IMR-90 (cell line): ENCODE measurements at regions not wholly inside any gene's neighbourhood (a gene's known extent, or its start where the extent isn't known, plus 50 kb on each side); places are given as distances from the start of the nearest gene placed in this dataset.

ENCODE experiments used
- ATAC-seq: fragments of 200-7000 bp; cut with Tn5 transposase; 2 replicates; pipeline ENCODE4 v1.9.1; 2020; ENCODE audit warnings: low read depth, mild to moderate bottlenecking, moderate library complexity
- BruUV-seq: library from RNA; stranded (reverse); fragments of 400-500 nt; replicated peaks from 2 replicates; lab custom pipeline; 2021; lab: Mats Ljungman, UMichigan
- CTCF ChIA-PET: fragments of 300-600 bp; formaldehyde crosslinking; extraction: SDS; loops from one replicate; lab custom pipeline; 2021; ENCODE audit warnings: antibody characterized with exemption; lab: Yijun Ruan, JAX
- POLR2A ChIA-PET: fragments of 300-600 bp; sonication (Branson Sonifier 250); formaldehyde crosslinking; loops from one replicate; lab custom pipeline; 2022; ENCODE audit warnings: antibody characterized with exemption; ENCODE audit not compliant: unreplicated experiment; lab: Charles Lee
- DNase-seq: peaks from one replicate; pipeline ENCODE4 v3.0.0; 2013
- H2AFZ ChIP-seq: replicated peaks from 2 replicates; pipeline ENCODE3; 2013; ENCODE audit warnings: low read length, mild to moderate bottlenecking; ENCODE audit not compliant: poor library complexity
- H2AK5ac ChIP-seq: 2 replicates; pipeline ENCODE4 v1.6.1; 2013; ENCODE audit warnings: low read depth, low read length, inconsistent platforms
- H2AK9ac ChIP-seq: replicated peaks from 2 replicates; pipeline ENCODE3; 2013; ENCODE audit warnings: mild to moderate bottlenecking, low read depth, low read length, moderate library complexity; ENCODE audit not compliant: poor library complexity
- H2BK120ac ChIP-seq: 2 replicates; pipeline ENCODE4 v1.6.1; 2013; ENCODE audit warnings: low read depth, low read length, inconsistent platforms
- H2BK15ac ChIP-seq: 3 replicates; pipeline ENCODE4 v1.6.1; 2013; ENCODE audit warnings: low read depth, low read length, inconsistent platforms
- H2BK20ac ChIP-seq: 2 replicates; pipeline ENCODE4 v1.6.1; 2013; ENCODE audit warnings: low read depth, mild to moderate bottlenecking, inconsistent platforms, low read length, moderate library complexity
- H2BK5ac ChIP-seq: 2 replicates; pipeline ENCODE4 v1.6.1; 2013; ENCODE audit warnings: mild to moderate bottlenecking, low read depth, low read length, inconsistent platforms; ENCODE audit not compliant: poor library complexity, severe bottlenecking
- H3K14ac ChIP-seq: replicated peaks from 2 replicates; pipeline ENCODE4 v1.6.1; 2013; ENCODE audit warnings: low read depth, low read length, inconsistent platforms
- H3K18ac ChIP-seq: 2 replicates; pipeline ENCODE4 v1.6.1; 2013; ENCODE audit warnings: low read depth, low read length, control low read depth
- H3K23ac ChIP-seq: 2 replicates; pipeline ENCODE4 v1.6.1; 2013; ENCODE audit warnings: low read depth, low read length, inconsistent platforms
- H3K27ac ChIP-seq: 2 replicates; pipeline ENCODE4 v1.5.1; 2013; ENCODE audit warnings: mild to moderate bottlenecking, control low read depth, low read length; ENCODE audit not compliant: insufficient read depth
- H3K27me3 ChIP-seq: 2 replicates; pipeline ENCODE4 v1.6.1; 2013; ENCODE audit warnings: low read length; ENCODE audit not compliant: control insufficient read depth, insufficient read depth
- H3K36me3 ChIP-seq: 2 replicates; pipeline ENCODE4 v1.6.1; 2013; ENCODE audit warnings: low read length, mixed read lengths; ENCODE audit not compliant: control insufficient read depth, insufficient read depth
- H3K4ac ChIP-seq: 2 replicates; pipeline ENCODE4 v1.6.1; 2013; ENCODE audit warnings: low read depth, low read length, inconsistent platforms
- H3K4me1 ChIP-seq: 2 replicates; pipeline ENCODE4 v1.6.1; 2013; ENCODE audit warnings: low read length, mixed read lengths; ENCODE audit not compliant: control insufficient read depth, insufficient read depth
- H3K4me2 ChIP-seq: 2 replicates; pipeline ENCODE4 v1.6.1; 2013; ENCODE audit warnings: low read depth, mild to moderate bottlenecking, control low read depth, low read length, moderate library complexity
- H3K4me3 ChIP-seq: 2 replicates; pipeline ENCODE4 v1.5.1; 2013; ENCODE audit warnings: low read depth, mild to moderate bottlenecking, control low read depth, low read length, moderate library complexity; ENCODE audit not compliant: insufficient read depth
- H3K56ac ChIP-seq: 2 replicates; pipeline ENCODE4 v1.6.1; 2013; ENCODE audit warnings: low read length, inconsistent platforms; ENCODE audit not compliant: insufficient read depth; ENCODE audit errors: extremely low read depth
- H3K79me1 ChIP-seq, 2 experiments: 2 replicates each; pipeline ENCODE4 v1.6.1; 2013; ENCODE audit warnings: low read length in 2 of 2, inconsistent platforms in 1 of 2, low read depth in 1 of 2
- H3K9ac ChIP-seq: 2 replicates; pipeline ENCODE4 v1.6.1; 2013; ENCODE audit warnings: low read depth, low read length, control low read depth
- H3K9me1 ChIP-seq: 2 replicates; pipeline ENCODE4 v1.6.1; 2013; ENCODE audit warnings: low read length, inconsistent platforms; ENCODE audit not compliant: insufficient read depth
- H3K9me3 ChIP-seq: 2 replicates; pipeline ENCODE4 v1.6.1; 2013; ENCODE audit warnings: low read length; ENCODE audit not compliant: control insufficient read depth, insufficient read depth
- H4K20me1 ChIP-seq: 2 replicates; pipeline ENCODE4 v1.6.1; 2013; ENCODE audit warnings: low read length, inconsistent platforms; ENCODE audit not compliant: insufficient read depth
- H4K5ac ChIP-seq: 2 replicates; pipeline ENCODE4 v1.6.1; 2013; ENCODE audit warnings: mild to moderate bottlenecking, low read depth, low read length, control low read depth
- H4K8ac ChIP-seq, 2 experiments: 2 replicates each; pipeline ENCODE4 v1.6.1; 2013; ENCODE audit warnings: low read depth in 2 of 2, low read length in 2 of 2, control low read depth in 1 of 2, inconsistent platforms in 1 of 2
- H4K91ac ChIP-seq: 2 replicates; pipeline ENCODE4 v1.6.1; 2013; ENCODE audit warnings: low read depth, low read length, inconsistent platforms; ENCODE audit not compliant: insufficient read depth
- POLR2A ChIP-seq: IDR thresholded peaks from 2 replicates; pipeline ENCODE4 v1.6.1; 2012; ENCODE audit warnings: mild to moderate bottlenecking, low read depth, low read length
- WGBS, 2 experiments: methylation state at CpG; one replicate each; pipeline versions ENCODE4 v1.1.5 to v1.1.7; 2013; ENCODE audit warnings: missing lambda C conversion rate in 2 of 2; ENCODE audit not compliant: insufficient read length in 1 of 2; ENCODE audit errors: extremely low coverage in 2 of 2; 5-methylcytosine and 5-hydroxymethylcytosine counted together
- dilution Hi-C: fragments of 300-500 bp; cut with HindIII; formaldehyde crosslinking; loops from one replicate; pipeline ENCODE4 v1.14.3; 2018; ENCODE audit warnings: low sequenced_read_pairs; ENCODE audit not compliant: unreplicated experiment
- in situ Hi-C: fragments of 300-500 bp; cut with MboI; formaldehyde crosslinking; loops from 3 replicates; pipeline ENCODE4 v1.14.3; 2019; ENCODE audit warnings: low sequenced_read_pairs, inconsistent platforms, mixed read lengths
- intact Hi-C: fragments of 100-400 bp; cut with micrococcal nuclease; formaldehyde crosslinking; loops from 2 replicates; pipeline ENCODE4 v1.10.0; 2022

GRCh38 chr1:95926331-95926730 is 692.3 kb downstream of the RWDD3 start:
- dilution Hi-C loops, result no loop called here
- Histone ChIP-seq H3K9me3 (no peaks in the 10 kb centered on the region), H3K23ac (no peak overlapping the region), H3K9me1 (no peaks in the 10 kb centered on the region), H3K27ac (no peak overlapping the region), H2BK5ac (no peak overlapping the region), H4K5ac (no peak overlapping the region), H3K4me2 (no peak overlapping the region), H3K36me3 (no peaks in the 10 kb centered on the region), H3K79me1 (no peaks in the 10 kb centered on the region), H3K18ac (no peak overlapping the region), H2AFZ (no peak overlapping the region), H2BK120ac (no peak overlapping the region), H3K9ac (no peak overlapping the region), H2AK5ac (no peak overlapping the region), H3K4ac (no peak overlapping the region), H2BK15ac (no peak overlapping the region), H3K56ac (no peak overlapping the region), H4K91ac (no peak overlapping the region), H4K20me1 (no peaks in the 10 kb centered on the region), H4K8ac (no peak overlapping the region), H3K14ac (no peak overlapping the region), H2AK9ac (no peak overlapping the region), H2BK20ac (no peak overlapping the region), H3K4me1 (no peaks in the 10 kb centered on the region), H3K27me3 (no peaks in the 10 kb centered on the region), H3K4me3 (no peak overlapping the region)
- CTCF ChIA-PET, result interaction anchor here (0.7 kb wide), 1 partner anchor 1379 kb away, joined by 3 read pairs; no protein-coding TSS in a partner anchor
- in situ Hi-C loops, result no loop called here
- BruUV-seq, result no TSS peak
- no CpG with 5 or more reads among the region's 1 CpG for WGBS, 2 experiments
- DNase-seq, result no peak
- intact Hi-C loops, result no loop called here
- ATAC-seq, result no peak
- no peak for TF ChIP-seq POLR2A
- POLR2A ChIA-PET, result no interaction called here
